Suprapubic skin (tissue), 4 donors: ENCODE measurements at regions not wholly inside any gene's neighbourhood (a gene's known extent, or its start where the extent isn't known, plus 50 kb on each side); places are given as distances from the start of the nearest gene placed in this dataset.
"Not testable (repeated sequence)": the region's sequence is repeated elsewhere in the genome, so short reads cannot be mapped to it uniquely, and the experiment has no call there.

Experiments used
- DNase-seq, 2 donors: peaks; one replicate each; pipeline ENCODE4 v3.0.0-alpha.2; 2019; ENCODE audit warnings: low spot score in 2 of 2
- H3K27ac ChIP-seq: fragments of 200-600 bp; sonication (generic); one replicate; pipeline ENCODE4 v1.5.1; 2019
- H3K27me3 ChIP-seq: fragments of 200-600 bp; sonication (generic); one replicate; pipeline ENCODE4 v1.5.1; 2019
- H3K36me3 ChIP-seq: fragments of 200-600 bp; sonication (generic); one replicate; pipeline ENCODE4 v1.5.1; 2019
- H3K4me1 ChIP-seq: fragments of 200-600 bp; sonication (generic); one replicate; pipeline ENCODE4 v1.5.1; 2019
- H3K4me3 ChIP-seq: fragments of 200-600 bp; sonication (generic); one replicate; pipeline ENCODE4 v1.5.1; 2019; ENCODE audit warnings: mild to moderate bottlenecking
- H3K9me3 ChIP-seq: fragments of 200-600 bp; sonication (generic); one replicate; pipeline ENCODE4 v1.5.1; 2019
- CTCF ChIP-seq, 2 donors: fragments of 200-600 bp in 1 of 2; fragments of 450-650 bp in 1 of 2; sonication (generic) in 1 of 2; IDR thresholded peaks; one replicate each; pipeline ENCODE4 v1.5.1; 2016 to 2019; ENCODE audit warnings: antibody characterized with exemption in 2 of 2, mild to moderate bottlenecking in 1 of 2, moderate library complexity in 1 of 2
- EP300 ChIP-seq: sonication (generic); formaldehyde crosslinking; IDR thresholded peaks from one replicate; pipeline ENCODE4 v1.6.1; 2017; ENCODE audit warnings: antibody characterized with exemption
- POLR2A ChIP-seq, 2 donors: fragments of 450-650 bp; IDR thresholded peaks; one replicate each; pipeline ENCODE4 v1.6.1; 2017; ENCODE audit warnings: antibody characterized with exemption in 2 of 2, mild to moderate bottlenecking in 2 of 2, moderate library complexity in 2 of 2
- POLR2AphosphoS5 ChIP-seq, 3 donors: sonication (generic); formaldehyde crosslinking; IDR thresholded peaks; one replicate each; pipeline ENCODE4 v1.6.1; 2017; ENCODE audit warnings: antibody characterized with exemption in 3 of 3
- WGBS: methylation state at CpG from one replicate; pipeline ENCODE4 v1.1.5; 2018; 5-methylcytosine and 5-hydroxymethylcytosine counted together

- no peaks in the 10 kb centered on the region for H3K4me1 ChIP-seq
- H3K9me3 ChIP-seq = no peaks in the 10 kb centered on the region
- no peaks in the 10 kb centered on the region for H3K36me3 ChIP-seq
- H3K27me3 ChIP-seq = no peaks in the 10 kb centered on the region
- DNase-seq = no peak
- no peak overlapping the region for H3K4me3 ChIP-seq
- H3K27ac ChIP-seq = no peak overlapping the region
- TF ChIP-seq POLR2A (IDR thresholded peaks at IDR 0.05) = no peak
- no peak for TF ChIP-seq CTCF (IDR thresholded peaks at IDR 0.05)
- TF ChIP-seq EP300 = no peak
Observed at GRCh38 chr21:23579573-23579972, 2027.7 kb downstream of the MRPL39 start.

GRCh38 chr21:23578027-23578426 lies 2029.3 kb downstream of the MRPL39 start:
- Histone ChIP-seq H3K4me1 (no peaks in the 10 kb centered on the region), H3K27me3 (no peaks in the 10 kb centered on the region), H3K4me3 (no peak overlapping the region), H3K27ac (no peak overlapping the region), H3K36me3 (no peaks in the 10 kb centered on the region), H3K9me3 (no peaks in the 10 kb centered on the region)
- no peak for DNase-seq
- 78% methylated on average over 1 of the region's 1 CpG for WGBS
- TF ChIP-seq CTCF (IDR thresholded peaks at IDR 0.05) = no peak
- no peak for TF ChIP-seq POLR2AphosphoS5 (IDR thresholded peaks at IDR 0.05)
- TF ChIP-seq POLR2A (IDR thresholded peaks at IDR 0.05) = no peak
- TF ChIP-seq EP300 = no peak

- WGBS = 74% methylated on average over 9 of the region's 9 CpGs
- H3K9me3 ChIP-seq = no peaks in the 10 kb centered on the region
Observed at GRCh38 chr21:23574932-23575331, 2032.3 kb downstream of the MRPL39 start.

GRCh38 chr21:23548924-23549323 lies 2058.4 kb downstream of the MRPL39 start:
- WGBS = 90% methylated on average over 5 of the region's 5 CpGs
- not testable (repeated sequence) for DNase-seq, H3K36me3 ChIP-seq

More at GRCh38 chr21:23574932-23575331, 2032.3 kb downstream of the MRPL39 start:
- TF ChIP-seq POLR2A (IDR thresholded peaks at IDR 0.05) = no peak
- TF ChIP-seq CTCF (IDR thresholded peaks at IDR 0.05) = no peak
- no peak for TF ChIP-seq EP300
- TF ChIP-seq POLR2AphosphoS5 (IDR thresholded peaks at IDR 0.05) = no peak
- Histone ChIP-seq H3K4me3 (no peak overlapping the region), H3K27me3 (no peaks in the 10 kb centered on the region), H3K27ac (no peak overlapping the region), H3K36me3 (no peaks in the 10 kb centered on the region), H3K4me1 (no peaks in the 10 kb centered on the region)
- DNase-seq = no peak

GRCh38 chr21:23543333-23543732 lies 2063.9 kb downstream of the MRPL39 start:
- H3K27me3 ChIP-seq = no peaks in the 10 kb centered on the region
- H3K4me3 ChIP-seq = no peak overlapping the region
- H3K9me3 ChIP-seq = no peaks in the 10 kb centered on the region
- H3K36me3 ChIP-seq = no peaks in the 10 kb centered on the region
- 83% methylated on average over 2 of the region's 2 CpGs for WGBS
- TF ChIP-seq EP300 = no peak
- no peak for TF ChIP-seq CTCF (IDR thresholded peaks at IDR 0.05)
- no peak for TF ChIP-seq POLR2AphosphoS5 (IDR thresholded peaks at IDR 0.05)
- TF ChIP-seq POLR2A (IDR thresholded peaks at IDR 0.05) = no peak
- no peaks in the 10 kb centered on the region for H3K4me1 ChIP-seq
- no peak for DNase-seq
- no peak overlapping the region for H3K27ac ChIP-seq

More at GRCh38 chr21:23548924-23549323, 2058.4 kb downstream of the MRPL39 start:
- H3K4me1 ChIP-seq, H3K27me3 ChIP-seq, H3K4me3 ChIP-seq, H3K9me3 ChIP-seq, H3K27ac ChIP-seq: not testable (repeated sequence)

- no peak overlapping the region for H3K27ac ChIP-seq
- no peak overlapping the region for H3K4me3 ChIP-seq
- H3K27me3 ChIP-seq = no peaks in the 10 kb centered on the region
- DNase-seq = no peak
- WGBS = 60% methylated on average over 1 of the region's 1 CpG
- TF ChIP-seq POLR2A (IDR thresholded peaks at IDR 0.05) (no peak), POLR2AphosphoS5 (IDR thresholded peaks at IDR 0.05) (no peak), EP300 (no peak), CTCF (IDR thresholded peaks at IDR 0.05) (no peak)
- no peaks in the 10 kb centered on the region for H3K36me3 ChIP-seq
- no peaks in the 10 kb centered on the region for H3K4me1 ChIP-seq
- no peaks in the 10 kb centered on the region for H3K9me3 ChIP-seq
Observed at GRCh38 chr21:23542097-23542496, 2065.2 kb downstream of the MRPL39 start.
